Gastroesophageal sphincter (tissue), 3 donors: ENCODE measurements at regions not wholly inside any gene's neighbourhood (a gene's known extent, or its start where the extent isn't known, plus 50 kb on each side); places are given as distances from the start of the nearest gene placed in this dataset.

Source experiments
- CTCF ChIP-seq, 4 experiments: fragments of 200-600 bp in 2 of 4; fragments of 450-650 bp in 2 of 4; sonication (generic) in 1 of 4; IDR thresholded peaks; one replicate each; pipeline ENCODE4 v1.5.1; 2017 to 2019; ENCODE audit warnings: antibody characterized with exemption in 4 of 4, mild to moderate bottlenecking in 2 of 4, moderate library complexity in 2 of 4
- EP300 ChIP-seq: sonication (generic); formaldehyde crosslinking; IDR thresholded peaks from one replicate; pipeline ENCODE4 v1.6.1; 2017; ENCODE audit warnings: antibody characterized with exemption, mild to moderate bottlenecking
- POLR2A ChIP-seq, 2 donors: fragments of 450-650 bp; IDR thresholded peaks; one replicate each; pipeline ENCODE4 v1.6.1; 2017; ENCODE audit warnings: antibody characterized with exemption in 2 of 2, mild to moderate bottlenecking in 2 of 2, moderate library complexity in 1 of 2
- POLR2AphosphoS5 ChIP-seq: sonication (generic); formaldehyde crosslinking; IDR thresholded peaks from one replicate; pipeline ENCODE4 v1.6.1; 2017; ENCODE audit warnings: antibody characterized with exemption

- no peak for TF ChIP-seq CTCF (IDR thresholded peaks at IDR 0.05)
- TF ChIP-seq EP300 = no peak
- no peak for TF ChIP-seq POLR2A (IDR thresholded peaks at IDR 0.05)
- no peak for TF ChIP-seq POLR2AphosphoS5
Observed at GRCh38 chr22:48688366-48688765, 1139.3 kb downstream of the BRD1 start.
